ENCODE measurements at regions not wholly inside any gene's neighbourhood (a gene's known extent, or its start where the extent isn't known, plus 50 kb on each side); places are given as distances from the start of the nearest gene placed in this dataset.

- no peak for TF ChIP-seq FOXM1 (IDR thresholded peaks at IDR 0.05; ENCODE audit: borderline replicate concordance, low read depth)
- TF ChIP-seq EP300 (IDR thresholded peaks at IDR 0.05; ENCODE audit: borderline replicate concordance), result no peak
- no peak for TF ChIP-seq YY1 (IDR thresholded peaks at IDR 0.05; ENCODE audit: low read depth)
- TF ChIP-seq TEAD4 (IDR thresholded peaks at IDR 0.05), result no peak
- TF ChIP-seq CREB1 (IDR thresholded peaks at IDR 0.05; ENCODE audit: low read depth), result no peak
- TF ChIP-seq RAD21 (IDR thresholded peaks at IDR 0.05; ENCODE audit: low read depth), result no peak
- TF ChIP-seq MAX (IDR thresholded peaks at IDR 0.05), result no peak
- no peak for TF ChIP-seq TCF12 (IDR thresholded peaks at IDR 0.05; ENCODE audit: low read depth)
- no peak for TF ChIP-seq REST (IDR thresholded peaks at IDR 0.05; ENCODE audit: low read depth)
- no peak for TF ChIP-seq EGR1 (IDR thresholded peaks at IDR 0.05)
- TF ChIP-seq NFIC (IDR thresholded peaks at IDR 0.05), result no peak
- TF ChIP-seq USF1 (IDR thresholded peaks at IDR 0.05), result no peak
- TF ChIP-seq TAF1 (IDR thresholded peaks at IDR 0.05; ENCODE audit: low read depth), result no peak
- TF ChIP-seq ZBTB7A (IDR thresholded peaks at IDR 0.05; ENCODE audit: low read depth), result no peak
Observed at GRCh38 chr3:27927882-27928281, 205.8 kb upstream of the EOMES start.

- no peak for TF ChIP-seq USF1 (IDR thresholded peaks at IDR 0.05)
- TF ChIP-seq FOXM1 (IDR thresholded peaks at IDR 0.05; ENCODE audit: borderline replicate concordance, low read depth), result no peak
- no peak for TF ChIP-seq EP300 (IDR thresholded peaks at IDR 0.05; ENCODE audit: borderline replicate concordance)
- TF ChIP-seq MAX (IDR thresholded peaks at IDR 0.05), result no peak
- TF ChIP-seq YY1 (IDR thresholded peaks at IDR 0.05; ENCODE audit: low read depth), result no peak
- TF ChIP-seq NFIC (IDR thresholded peaks at IDR 0.05), result no peak
- no peak for TF ChIP-seq TAF1 (IDR thresholded peaks at IDR 0.05; ENCODE audit: low read depth)
- TF ChIP-seq CEBPB (IDR thresholded peaks at IDR 0.05), result no peak
- TF ChIP-seq RAD21 (IDR thresholded peaks at IDR 0.05; ENCODE audit: low read depth), result no peak
- no peak for TF ChIP-seq TEAD4 (IDR thresholded peaks at IDR 0.05)
- TF ChIP-seq CREB1 (IDR thresholded peaks at IDR 0.05; ENCODE audit: low read depth), result no peak
- TF ChIP-seq TCF12 (IDR thresholded peaks at IDR 0.05; ENCODE audit: low read depth), result no peak
- no peak for TF ChIP-seq EGR1 (IDR thresholded peaks at IDR 0.05)
- no peak for TF ChIP-seq REST (IDR thresholded peaks at IDR 0.05; ENCODE audit: low read depth)
- no peak for TF ChIP-seq ZBTB7A (IDR thresholded peaks at IDR 0.05; ENCODE audit: low read depth)
Observed at GRCh38 chr3:27930052-27930602, 208.0 kb upstream of the EOMES start.

GRCh38 chr3:27935492-27935891 lies 213.4 kb upstream of the EOMES start:
- TF ChIP-seq RAD21 (IDR thresholded peaks at IDR 0.05; ENCODE audit: low read depth) (no peak), CREB1 (IDR thresholded peaks at IDR 0.05; ENCODE audit: low read depth) (no peak), USF1 (IDR thresholded peaks at IDR 0.05) (no peak), TCF12 (IDR thresholded peaks at IDR 0.05; ENCODE audit: low read depth) (no peak), ZBTB7A (IDR thresholded peaks at IDR 0.05; ENCODE audit: low read depth) (no peak), TAF1 (IDR thresholded peaks at IDR 0.05; ENCODE audit: low read depth) (no peak), NFIC (IDR thresholded peaks at IDR 0.05) (no peak), CEBPB (IDR thresholded peaks at IDR 0.05) (no peak), EGR1 (IDR thresholded peaks at IDR 0.05) (no peak), YY1 (IDR thresholded peaks at IDR 0.05; ENCODE audit: low read depth) (no peak), REST (IDR thresholded peaks at IDR 0.05; ENCODE audit: low read depth) (no peak), MAX (IDR thresholded peaks at IDR 0.05) (no peak), EP300 (IDR thresholded peaks at IDR 0.05; ENCODE audit: borderline replicate concordance) (no peak), TEAD4 (IDR thresholded peaks at IDR 0.05) (no peak), FOXM1 (IDR thresholded peaks at IDR 0.05; ENCODE audit: borderline replicate concordance, low read depth) (no peak)

Measured in Ishikawa (cell line).